Right lobe of liver (tissue), 6 donors: ENCODE measurements at regions not wholly inside any gene's neighbourhood (a gene's known extent, or its start where the extent isn't known, plus 50 kb on each side); places are given as distances from the start of the nearest gene placed in this dataset.

Experiments used
- ATAC-seq, 4 donors: fragments of 200-7000 bp; cut with Tn5 transposase; one replicate each; pipeline ENCODE4 v1.9.1; 2020; ENCODE audit warnings: mild to moderate bottlenecking in 4 of 4, moderate library complexity in 4 of 4
- DNase-seq, 3 donors: peaks; one replicate each; pipeline ENCODE4 v3.0.0-alpha.2; 2020
- H3K27ac ChIP-seq, 3 donors: fragments of 200-600 bp; one replicate each; pipeline ENCODE4 v1.8.0; 2022
- H3K27me3 ChIP-seq, 2 donors: fragments of 200-600 bp; one replicate each; pipeline ENCODE4 v1.8.0; 2022
- H3K36me3 ChIP-seq, 4 donors: fragments of 200-600 bp; sonication (generic) in 1 of 4; one replicate each; pipeline versions ENCODE4 v1.5.1 to v1.8.0; 2017 to 2022; ENCODE audit warnings: control low read depth in 1 of 4
- H3K4me1 ChIP-seq, 4 donors: fragments of 200-600 bp; sonication (generic) in 1 of 4; one replicate each; pipeline versions ENCODE4 v1.5.1 to v1.8.0; 2017 to 2022; ENCODE audit warnings: control low read depth in 1 of 4
- H3K4me3 ChIP-seq, 3 donors: fragments of 200-600 bp; one replicate each; pipeline ENCODE4 v1.8.0; 2022
- H3K9me3 ChIP-seq, 4 donors: fragments of 200-600 bp; sonication (generic) in 1 of 4; one replicate each; pipeline versions ENCODE4 v1.5.1 to v1.8.0; 2017 to 2022; ENCODE audit warnings: control low read depth in 1 of 4
- CTCF ChIP-seq, 4 donors: fragments of 200-600 bp in 3 of 4; fragments of 450-650 bp in 1 of 4; IDR thresholded peaks; one replicate each; pipeline versions ENCODE4 v1.5.1 to v1.8.0; 2016 to 2022; ENCODE audit warnings: antibody characterized with exemption in 4 of 4, mild to moderate bottlenecking in 2 of 4
- POLR2A ChIP-seq: fragments of 450-650 bp; IDR thresholded peaks from one replicate; pipeline ENCODE4 v1.6.1; 2017; ENCODE audit warnings: antibody characterized with exemption, mild to moderate bottlenecking
- WGBS: methylation state at CpG from one replicate; pipeline ENCODE4 v1.1.6; 2018; ENCODE audit warnings: low coverage, low lambda C conversion rate; ENCODE audit not compliant: insufficient coverage; ENCODE audit errors: missing lambda C conversion rate; 5-methylcytosine and 5-hydroxymethylcytosine counted together
- intact Hi-C, 2 donors: fragments of 100-400 bp; cut with DNase I; formaldehyde crosslinking; loops; one replicate each; pipeline versions ENCODE4 v1.11.2 to v1.14.1; 2022
- donor health status: DM: no; HTN: yes; CAD: no.
- donor health status: DM: no; HTN: no; CAD: no.
- donor health status: DM: no; HTN: no; CAD: no.
- donor health status: DM: no; HTN: yes; CAD: no.
- donor health status: DM: no; HTN: yes; CAD: no.

- no peaks in the 10 kb centered on the region for H3K9me3 ChIP-seq
- H3K4me3 ChIP-seq, result no peak overlapping the region
- DNase-seq, result no peak
- WGBS, result 62% methylated on average over 20 of the region's 41 CpGs
- H3K27me3 ChIP-seq, result no peaks in the 10 kb centered on the region
- no peak for TF ChIP-seq POLR2A
- no peak for TF ChIP-seq CTCF (IDR thresholded peaks at IDR 0.05)
- H3K4me1 ChIP-seq, result no peaks in the 10 kb centered on the region
- no peaks in the 10 kb centered on the region for H3K36me3 ChIP-seq
- no peak for ATAC-seq
- intact Hi-C loops, result no loop called here
- H3K27ac ChIP-seq, result no peak overlapping the region
These were observed 125.9 kb upstream of the PABPC4L start for GRCh38 chr4:134327274-134328122.

GRCh38 chr4:134326866-134327265 is 125.3 kb upstream of the PABPC4L start:
- DNase-seq, result no peak
- TF ChIP-seq CTCF (IDR thresholded peaks at IDR 0.05), result no peak
- no peak for TF ChIP-seq POLR2A
- 63% methylated on average over 10 of the region's 16 CpGs for WGBS
- H3K4me1 ChIP-seq, result no peaks in the 10 kb centered on the region
- H3K36me3 ChIP-seq, result no peaks in the 10 kb centered on the region
- intact Hi-C loops, result no loop called here
- H3K4me3 ChIP-seq, result no peak overlapping the region
- H3K9me3 ChIP-seq, result no peaks in the 10 kb centered on the region
- no peak for ATAC-seq
- H3K27ac ChIP-seq, result no peak overlapping the region
- H3K27me3 ChIP-seq, result no peaks in the 10 kb centered on the region

GRCh38 chr4:134324179-134324578 is 122.6 kb upstream of the PABPC4L start:
- TF ChIP-seq POLR2A (no peak), CTCF (IDR thresholded peaks at IDR 0.05) (no peak)
- Histone ChIP-seq H3K27me3 (no peaks in the 10 kb centered on the region), H3K9me3 (no peaks in the 10 kb centered on the region), H3K4me3 (no peak overlapping the region), H3K4me1 (no peaks in the 10 kb centered on the region), H3K27ac (no peak overlapping the region), H3K36me3 (no peaks in the 10 kb centered on the region)
- DNase-seq (no peak), ATAC-seq (no peak)
- 44% methylated on average over 1 of the region's 1 CpG for WGBS
- intact Hi-C loops, result no loop called here

- H3K27ac ChIP-seq, result no peak overlapping the region
- H3K27me3 ChIP-seq, result no peaks in the 10 kb centered on the region
- 20% methylated on average over 2 of the region's 2 CpGs for WGBS
- H3K9me3 ChIP-seq, result no peaks in the 10 kb centered on the region
- TF ChIP-seq POLR2A, result no peak
- TF ChIP-seq CTCF (IDR thresholded peaks at IDR 0.05), result no peak
- no peak for DNase-seq
- no peak overlapping the region for H3K4me3 ChIP-seq
- ATAC-seq, result no peak
- no peaks in the 10 kb centered on the region for H3K4me1 ChIP-seq
- no peaks in the 10 kb centered on the region for H3K36me3 ChIP-seq
- intact Hi-C loops, result no loop called here
These were observed 118.5 kb upstream of the PABPC4L start for GRCh38 chr4:134320048-134320447.
